ENCODE measurements at regions not wholly inside any gene's neighbourhood (a gene's known extent, or its start where the extent isn't known, plus 50 kb on each side); places are given as distances from the start of the nearest gene placed in this dataset.

DNA sequence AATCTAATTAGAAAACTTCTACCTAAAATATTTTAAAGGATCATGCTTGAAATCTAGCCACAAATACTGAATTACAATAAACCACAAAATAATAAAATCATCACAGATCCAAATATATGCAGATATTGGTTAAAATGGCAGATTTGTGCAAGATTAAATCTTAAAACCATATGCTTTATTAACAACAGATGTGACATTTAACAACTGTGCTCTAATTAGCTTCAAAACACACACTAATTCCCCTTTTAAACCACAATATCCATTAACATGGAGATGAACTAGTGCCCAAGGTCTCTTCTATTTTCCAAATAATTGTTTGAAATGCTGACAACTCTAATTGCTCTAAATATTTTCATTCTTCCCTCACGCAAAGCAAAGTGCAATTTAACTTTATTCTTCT lies 1530.3 kb downstream of the SI start:
- Histone ChIP-seq H3K4me3 (ENCODE audit: low read length in 2 of 2) (no peak overlapping the region), H3K27me3 (ENCODE audit: control insufficient read depth in 1 of 2, insufficient read depth in 2 of 2, low read length in 2 of 2) (no peaks in the 10 kb centered on the region), H3K27ac (ENCODE audit: low read length) (no peak overlapping the region), H3K36me3 (ENCODE audit: control insufficient read depth in 2 of 2, insufficient read depth in 2 of 2, low read length in 2 of 2) (no peaks in the 10 kb centered on the region), H3K9me3 (ENCODE audit: control insufficient read depth in 2 of 2, low read length in 2 of 2) (no peaks in the 10 kb centered on the region), H3K4me1 (ENCODE audit: control insufficient read depth, insufficient read depth, low read length) (no peaks in the 10 kb centered on the region), H3K9ac (ENCODE audit: low read length in 2 of 2) (no peak overlapping the region)

DNA sequence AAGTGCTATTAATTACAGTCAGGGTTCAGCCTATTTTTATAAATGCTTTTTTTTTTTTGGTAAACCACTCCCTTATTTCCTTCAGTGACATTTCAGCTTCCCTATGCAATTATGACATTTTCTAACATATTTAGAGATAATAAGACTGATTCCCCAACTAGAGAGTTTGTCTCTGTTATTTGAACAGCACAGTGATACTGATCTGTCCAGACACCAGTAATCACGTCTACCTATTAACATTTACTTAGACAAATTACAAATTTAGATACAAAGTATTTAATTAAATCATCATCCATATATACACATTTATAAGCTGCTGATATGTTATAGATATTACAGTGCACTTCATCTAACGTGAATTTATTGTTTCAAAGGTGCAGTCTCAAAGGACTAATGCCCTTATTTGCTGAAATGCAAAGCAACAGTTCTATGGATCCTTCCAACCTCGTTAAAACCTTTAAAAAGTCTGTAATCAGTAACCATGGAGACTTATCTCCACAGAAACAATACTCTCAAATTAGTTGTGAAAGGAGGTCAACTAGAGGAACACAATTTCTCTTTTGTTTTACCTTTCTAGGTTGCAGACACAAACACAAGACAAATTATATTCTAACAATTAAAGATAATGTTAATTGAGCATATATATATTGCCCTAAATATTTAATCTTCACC lies 1531.1 kb downstream of the SI start:
- Histone ChIP-seq H3K27me3 (ENCODE audit: control insufficient read depth in 1 of 2, insufficient read depth in 2 of 2, low read length in 2 of 2) (no peaks in the 10 kb centered on the region), H3K27ac (ENCODE audit: low read length) (no peak overlapping the region), H3K4me1 (ENCODE audit: control insufficient read depth, insufficient read depth, low read length) (no peaks in the 10 kb centered on the region), H3K4me3 (ENCODE audit: low read length in 2 of 2) (no peak overlapping the region), H3K9me3 (ENCODE audit: control insufficient read depth in 2 of 2, low read length in 2 of 2) (no peaks in the 10 kb centered on the region), H3K9ac (ENCODE audit: low read length in 2 of 2) (no peak overlapping the region), H3K36me3 (ENCODE audit: control insufficient read depth in 2 of 2, insufficient read depth in 2 of 2, low read length in 2 of 2) (no peaks in the 10 kb centered on the region)

DNA sequence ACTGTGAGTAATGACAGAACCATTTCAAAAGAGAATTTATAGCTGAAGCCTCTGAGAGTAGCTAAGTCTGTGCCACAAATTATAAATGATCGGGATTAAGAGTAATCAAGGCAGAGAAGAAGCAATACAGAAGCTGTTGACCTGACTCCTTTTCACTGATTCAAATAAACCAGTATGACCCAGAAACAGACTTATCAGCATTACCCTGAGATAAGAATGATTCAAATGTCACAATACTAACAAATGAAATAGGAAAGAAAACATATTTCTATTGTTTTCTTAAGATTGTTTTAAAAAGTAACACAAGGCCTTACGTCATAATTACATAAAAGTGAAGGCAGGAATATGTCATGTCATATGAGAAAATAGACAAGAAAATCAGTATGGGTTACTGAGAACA lies 1534.6 kb downstream of the SI start:
- Histone ChIP-seq H3K27ac (ENCODE audit: low read length) (no peak overlapping the region), H3K4me3 (ENCODE audit: low read length in 2 of 2) (no peak overlapping the region), H3K4me1 (ENCODE audit: control insufficient read depth, insufficient read depth, low read length) (no peaks in the 10 kb centered on the region), H3K36me3 (ENCODE audit: control insufficient read depth in 2 of 2, insufficient read depth in 2 of 2, low read length in 2 of 2) (no peaks in the 10 kb centered on the region), H3K9ac (ENCODE audit: low read length in 2 of 2) (no peak overlapping the region), H3K27me3 (ENCODE audit: control insufficient read depth in 1 of 2, insufficient read depth in 2 of 2, low read length in 2 of 2) (no peaks in the 10 kb centered on the region), H3K9me3 (ENCODE audit: control insufficient read depth in 2 of 2, low read length in 2 of 2) (no peaks in the 10 kb centered on the region)

DNA sequence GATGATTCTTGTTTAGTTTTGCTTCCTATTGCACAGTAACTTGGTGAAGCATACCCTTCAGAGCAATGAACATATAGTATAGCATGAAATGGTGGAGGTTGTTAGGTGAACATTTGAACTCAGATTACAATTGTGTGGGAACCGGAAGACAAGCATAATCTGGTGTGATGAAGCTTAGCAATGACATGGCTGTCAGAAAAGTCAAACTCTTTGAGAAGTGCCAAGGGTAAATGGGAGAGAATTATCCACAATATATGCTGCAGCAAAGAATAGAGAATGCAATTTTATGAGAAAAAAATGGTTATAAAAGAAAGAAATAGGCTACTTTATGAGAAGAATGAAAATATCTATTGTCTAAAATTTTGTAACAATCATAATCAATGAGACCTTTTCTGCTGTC lies 1536.7 kb downstream of the SI start:
- no peaks in the 10 kb centered on the region for H3K36me3 ChIP-seq (ENCODE audit: control insufficient read depth in 2 of 2, insufficient read depth in 2 of 2, low read length in 2 of 2)
- H3K9me3 ChIP-seq (ENCODE audit: control insufficient read depth in 2 of 2, low read length in 2 of 2): no peaks in the 10 kb centered on the region
- no peak overlapping the region for H3K9ac ChIP-seq (ENCODE audit: low read length in 2 of 2)
- no peak overlapping the region for H3K27ac ChIP-seq (ENCODE audit: low read length)
- no peaks in the 10 kb centered on the region for H3K4me1 ChIP-seq (ENCODE audit: control insufficient read depth, insufficient read depth, low read length)
- no peaks in the 10 kb centered on the region for H3K27me3 ChIP-seq (ENCODE audit: control insufficient read depth in 1 of 2, insufficient read depth in 2 of 2, low read length in 2 of 2)
- no peak overlapping the region for H3K4me3 ChIP-seq (ENCODE audit: low read length in 2 of 2)

DNA sequence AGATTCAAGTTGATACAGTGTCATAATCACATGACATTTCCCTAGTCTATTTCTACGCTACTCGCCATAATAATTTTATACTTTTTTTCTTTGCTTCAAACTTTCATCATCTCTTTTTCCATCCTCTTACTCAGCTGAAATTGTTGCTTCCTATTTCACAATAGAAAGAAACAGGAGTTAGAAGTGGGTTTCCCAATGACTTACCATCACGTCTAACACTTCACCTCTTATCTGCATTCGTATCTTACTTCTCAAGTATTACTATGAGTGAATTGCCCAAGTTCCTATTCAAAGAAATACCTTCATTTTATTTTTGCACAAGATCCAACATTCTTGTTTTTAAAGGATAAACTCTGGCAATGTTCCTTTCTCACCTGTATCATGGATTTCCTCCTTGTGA lies 1539.9 kb downstream of the SI start:
- Histone ChIP-seq H3K9ac (ENCODE audit: low read length in 2 of 2) (no peak overlapping the region), H3K27me3 (ENCODE audit: control insufficient read depth in 1 of 2, insufficient read depth in 2 of 2, low read length in 2 of 2) (no peaks in the 10 kb centered on the region), H3K9me3 (ENCODE audit: control insufficient read depth in 2 of 2, low read length in 2 of 2) (no peaks in the 10 kb centered on the region), H3K36me3 (ENCODE audit: control insufficient read depth in 2 of 2, insufficient read depth in 2 of 2, low read length in 2 of 2) (no peaks in the 10 kb centered on the region), H3K4me3 (ENCODE audit: low read length in 2 of 2) (no peak overlapping the region), H3K4me1 (ENCODE audit: control insufficient read depth, insufficient read depth, low read length) (no peaks in the 10 kb centered on the region), H3K27ac (ENCODE audit: low read length) (no peak overlapping the region)

DNA sequence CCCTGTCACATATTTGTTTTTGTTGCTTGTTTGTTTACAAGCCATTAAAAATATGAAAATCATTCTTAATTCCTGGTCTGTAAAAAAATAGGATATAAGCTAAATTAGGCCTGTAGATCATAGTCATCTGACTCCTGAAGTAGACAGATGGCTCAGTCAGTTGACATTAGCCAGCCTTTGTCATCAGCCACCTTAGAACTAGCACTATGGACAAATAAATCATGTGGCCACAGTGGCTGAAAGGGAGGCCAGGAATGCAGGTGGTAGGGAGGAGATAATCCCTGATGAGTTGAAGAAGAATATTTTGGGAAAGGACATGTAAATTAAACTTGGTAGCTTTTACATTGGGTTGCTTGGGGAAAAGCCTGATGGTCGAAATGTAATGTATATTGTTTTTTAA lies 1544.9 kb downstream of the SI start:
- Histone ChIP-seq H3K36me3 (ENCODE audit: control insufficient read depth in 2 of 2, insufficient read depth in 2 of 2, low read length in 2 of 2) (no peaks in the 10 kb centered on the region), H3K27ac (ENCODE audit: low read length) (no peak overlapping the region), H3K9ac (ENCODE audit: low read length in 2 of 2) (no peak overlapping the region), H3K27me3 (ENCODE audit: control insufficient read depth in 1 of 2, insufficient read depth in 2 of 2, low read length in 2 of 2) (no peaks in the 10 kb centered on the region), H3K4me1 (ENCODE audit: control insufficient read depth, insufficient read depth, low read length) (no peaks in the 10 kb centered on the region), H3K4me3 (ENCODE audit: low read length in 2 of 2) (no peak overlapping the region), H3K9me3 (ENCODE audit: control insufficient read depth in 2 of 2, low read length in 2 of 2) (no peaks in the 10 kb centered on the region)

DNA sequence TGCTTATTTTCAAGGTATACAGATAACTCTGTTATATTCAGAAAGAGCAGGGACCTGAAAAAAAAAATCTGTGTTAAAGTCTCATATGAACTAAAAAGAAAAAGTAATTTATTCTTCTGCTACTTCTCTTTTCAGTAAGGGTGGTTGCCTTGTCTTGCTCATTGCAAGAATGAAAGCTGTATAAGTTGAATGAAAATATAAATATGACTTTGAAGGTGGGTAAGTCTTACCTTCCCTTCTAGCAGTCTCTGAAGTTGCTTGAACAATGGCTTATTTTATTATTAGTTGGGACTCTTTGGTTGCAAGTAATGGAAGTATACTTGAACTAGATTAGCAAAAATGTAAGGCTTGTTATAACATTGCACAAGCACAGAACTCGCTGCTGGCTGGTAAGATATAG lies 1554.9 kb downstream of the SI start:
- no peaks in the 10 kb centered on the region for H3K27me3 ChIP-seq (ENCODE audit: control insufficient read depth in 1 of 2, insufficient read depth in 2 of 2, low read length in 2 of 2)
- H3K27ac ChIP-seq (ENCODE audit: low read length): no peak overlapping the region
- H3K9me3 ChIP-seq (ENCODE audit: control insufficient read depth in 2 of 2, low read length in 2 of 2): no peaks in the 10 kb centered on the region
- H3K36me3 ChIP-seq (ENCODE audit: control insufficient read depth in 2 of 2, insufficient read depth in 2 of 2, low read length in 2 of 2): no peaks in the 10 kb centered on the region
- no peaks in the 10 kb centered on the region for H3K4me1 ChIP-seq (ENCODE audit: control insufficient read depth, insufficient read depth, low read length)
- no peak overlapping the region for H3K4me3 ChIP-seq (ENCODE audit: low read length in 2 of 2)
- H3K9ac ChIP-seq (ENCODE audit: low read length in 2 of 2): no peak overlapping the region

DNA sequence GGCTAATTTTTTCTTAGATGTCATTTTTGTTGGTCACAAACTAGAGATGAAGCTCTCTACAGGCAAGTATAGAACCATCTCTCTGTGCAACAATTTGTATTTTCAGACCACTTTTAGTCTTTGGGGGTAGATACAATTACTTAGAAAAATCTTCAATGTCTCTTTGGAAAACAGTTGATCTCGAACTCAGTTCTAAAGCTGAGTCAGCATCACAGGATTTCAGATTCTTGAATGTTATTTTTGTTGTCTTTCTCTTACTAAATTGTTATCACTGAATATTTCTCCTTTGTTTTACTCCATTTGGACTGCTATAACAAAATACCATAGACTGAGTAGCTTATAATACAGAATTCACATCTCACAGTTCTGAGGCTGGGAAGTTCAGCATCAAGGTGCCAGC lies 1557.0 kb downstream of the SI start:
- H3K9me3 ChIP-seq (ENCODE audit: control insufficient read depth in 2 of 2, low read length in 2 of 2): no peaks in the 10 kb centered on the region
- H3K27ac ChIP-seq (ENCODE audit: low read length): no peak overlapping the region
- no peaks in the 10 kb centered on the region for H3K4me1 ChIP-seq (ENCODE audit: control insufficient read depth, insufficient read depth, low read length)
- no peaks in the 10 kb centered on the region for H3K36me3 ChIP-seq (ENCODE audit: control insufficient read depth in 2 of 2, insufficient read depth in 2 of 2, low read length in 2 of 2)
- H3K27me3 ChIP-seq (ENCODE audit: control insufficient read depth in 1 of 2, insufficient read depth in 2 of 2, low read length in 2 of 2): no peaks in the 10 kb centered on the region
- no peak overlapping the region for H3K4me3 ChIP-seq (ENCODE audit: low read length in 2 of 2)
- no peak overlapping the region for H3K9ac ChIP-seq (ENCODE audit: low read length in 2 of 2)

DNA sequence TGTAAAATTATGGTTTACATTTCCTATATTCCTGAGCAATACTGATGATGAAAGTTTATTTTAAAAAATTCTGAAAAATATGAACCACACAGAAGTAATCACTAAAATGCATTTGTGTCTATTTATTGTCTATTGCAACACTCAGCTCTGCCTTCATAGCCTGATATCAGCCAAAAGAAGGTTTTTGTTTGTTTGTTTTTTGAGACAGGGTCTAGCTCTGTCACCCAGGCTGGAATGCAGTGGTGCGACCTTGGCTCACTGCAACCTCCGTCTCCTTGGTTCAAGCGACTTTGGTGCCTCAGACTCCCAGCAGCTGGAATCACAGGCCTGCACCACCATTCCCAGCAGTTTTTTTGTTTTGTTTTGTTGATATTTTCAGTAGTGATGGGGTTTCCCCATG lies 1560.2 kb downstream of the SI start:
- Histone ChIP-seq H3K9ac (ENCODE audit: low read length in 2 of 2) (no peak overlapping the region), H3K4me3 (ENCODE audit: low read length in 2 of 2) (no peak overlapping the region), H3K36me3 (ENCODE audit: control insufficient read depth in 2 of 2, insufficient read depth in 2 of 2, low read length in 2 of 2) (no peaks in the 10 kb centered on the region), H3K27me3 (ENCODE audit: control insufficient read depth in 1 of 2, insufficient read depth in 2 of 2, low read length in 2 of 2) (no peaks in the 10 kb centered on the region), H3K4me1 (ENCODE audit: control insufficient read depth, insufficient read depth, low read length) (no peaks in the 10 kb centered on the region), H3K27ac (ENCODE audit: low read length) (no peak overlapping the region), H3K9me3 (ENCODE audit: control insufficient read depth in 2 of 2, low read length in 2 of 2) (no peaks in the 10 kb centered on the region)

DNA sequence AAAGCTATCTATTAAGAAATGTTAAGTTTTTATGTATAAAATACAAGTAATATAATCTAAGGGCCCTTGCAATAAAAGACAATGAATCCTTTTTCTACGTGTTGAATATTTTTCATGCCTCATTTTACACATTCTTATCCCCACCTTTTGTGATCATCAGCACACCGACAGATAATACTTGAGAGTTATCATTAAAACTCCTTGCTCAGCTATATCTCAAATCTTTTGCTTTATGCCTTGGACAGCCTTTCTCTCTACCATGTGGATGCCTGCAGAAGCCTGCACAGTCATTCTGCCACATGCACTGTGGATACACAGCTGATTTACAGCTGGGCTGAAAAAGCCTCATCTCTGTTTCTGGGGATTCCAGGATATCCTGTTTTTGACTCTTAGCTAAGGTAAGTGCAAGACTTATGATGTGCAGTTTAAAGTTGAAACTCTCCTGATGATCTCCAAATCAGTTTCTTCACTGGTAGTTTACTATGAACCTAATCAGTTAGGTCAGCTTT lies 1565.1 kb downstream of the SI start:
- Histone ChIP-seq H3K4me1 (ENCODE audit: control insufficient read depth, insufficient read depth, low read length) (no peaks in the 10 kb centered on the region), H3K36me3 (ENCODE audit: control insufficient read depth in 2 of 2, insufficient read depth in 2 of 2, low read length in 2 of 2) (no peaks in the 10 kb centered on the region), H3K27me3 (ENCODE audit: control insufficient read depth in 1 of 2, insufficient read depth in 2 of 2, low read length in 2 of 2) (no peaks in the 10 kb centered on the region), H3K9ac (ENCODE audit: low read length in 2 of 2) (no peak overlapping the region), H3K4me3 (ENCODE audit: low read length in 2 of 2) (no peak overlapping the region), H3K9me3 (ENCODE audit: control insufficient read depth in 2 of 2, low read length in 2 of 2) (no peaks in the 10 kb centered on the region), H3K27ac (ENCODE audit: low read length) (no peak overlapping the region)

DNA sequence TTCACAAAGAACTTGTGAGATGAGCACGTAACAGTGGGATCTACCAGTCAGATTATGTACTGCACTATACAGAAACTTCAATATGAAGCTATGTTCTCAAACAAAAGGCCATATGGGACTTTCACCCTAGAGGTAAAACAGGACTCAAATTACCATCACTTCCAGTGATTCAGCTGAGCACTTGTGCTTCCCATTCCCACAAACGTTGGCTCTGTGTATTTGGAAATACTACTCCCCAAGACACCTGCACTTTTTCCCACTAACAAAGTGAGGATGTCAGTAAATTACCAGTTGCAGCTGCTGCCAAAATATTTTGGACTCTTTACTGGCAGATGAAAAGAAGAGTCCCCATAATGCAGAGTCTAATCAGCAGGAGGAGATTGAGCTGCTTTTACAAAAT lies 1570.1 kb downstream of the SI start:
- H3K36me3 ChIP-seq (ENCODE audit: control insufficient read depth in 2 of 2, insufficient read depth in 2 of 2, low read length in 2 of 2): no peaks in the 10 kb centered on the region
- no peaks in the 10 kb centered on the region for H3K9me3 ChIP-seq (ENCODE audit: control insufficient read depth in 2 of 2, low read length in 2 of 2)
- no peak overlapping the region for H3K4me3 ChIP-seq (ENCODE audit: low read length in 2 of 2)
- no peaks in the 10 kb centered on the region for H3K4me1 ChIP-seq (ENCODE audit: control insufficient read depth, insufficient read depth, low read length)
- no peak overlapping the region for H3K27ac ChIP-seq (ENCODE audit: low read length)
- H3K27me3 ChIP-seq (ENCODE audit: control insufficient read depth in 1 of 2, insufficient read depth in 2 of 2, low read length in 2 of 2): no peaks in the 10 kb centered on the region
- no peak overlapping the region for H3K9ac ChIP-seq (ENCODE audit: low read length in 2 of 2)
